Pancreas (tissue), 10 donors: ENCODE measurements at regions not wholly inside any gene's neighbourhood (a gene's known extent, or its start where the extent isn't known, plus 50 kb on each side); places are given as distances from the start of the nearest gene placed in this dataset.
A peak's percentile ranks its signal among the peaks of the same experiment; 100 is the strongest.

ENCODE experiments used
- ATAC-seq, 4 donors: fragments of 200-7000 bp; cut with Tn5 transposase; one replicate each; pipeline versions ENCODE4 v1.8.0 to v1.9.1; 2020; ENCODE audit warnings: mild to moderate bottlenecking in 4 of 4, moderate library complexity in 4 of 4
- DNase-seq, 6 donors: peaks; one replicate each; pipeline ENCODE4 v3.0.0-alpha.2; 2020
- FAIRE-seq: peaks from 2 replicates; lab custom pipeline; 2012; peaks lifted over from hg19 to GRCh38; lab: Jason Lieb, UNC
- H3K27ac ChIP-seq, 4 donors: fragments of 200-600 bp; sonication (generic); 1 replicate in 3 of 4; 2 replicates in 1 of 4; pipeline versions ENCODE4 v1.5.0 to v1.8.0; 2020
- H3K27me3 ChIP-seq, 4 donors: fragments of 200-600 bp; one replicate each; pipeline ENCODE4 v1.8.0; 2021
- H3K36me3 ChIP-seq, 3 donors: fragments of 200-600 bp; sonication (generic) in 1 of 3; one replicate each; pipeline versions ENCODE4 v1.5.0 to v1.8.0; 2020 to 2021
- H3K4me1 ChIP-seq, 3 donors: fragments of 200-600 bp; one replicate each; pipeline ENCODE4 v1.8.0; 2021
- H3K4me3 ChIP-seq, 4 donors: fragments of 200-600 bp; sonication (generic) in 2 of 4; one replicate each; pipeline versions ENCODE4 v1.5.0 to v1.8.0; 2020 to 2021
- H3K9me3 ChIP-seq, 4 donors: fragments of 200-600 bp; one replicate each; pipeline ENCODE4 v1.8.0; 2021
- WGBS, 2 donors: extraction: QIAGEN DNeasy Blood & Tissue Kit; methylation state at CpG; one replicate each; pipeline ENCODE4 v1.1.7; 2013; 5-methylcytosine and 5-hydroxymethylcytosine counted together
- intact Hi-C, 3 donors: fragments of 100-400 bp; cut with DNase I; formaldehyde crosslinking; loops; one replicate each; pipeline versions ENCODE4 v1.11.1 to v1.14.2; 2022
- TF ChIP-seq, protein P1 (sequence below), 4 donors: fragments of 200-600 bp; sonication (generic) in 3 of 4; IDR thresholded peaks; one replicate each; pipeline versions ENCODE4 v1.5.0 to v1.8.0; 2021; ENCODE audit warnings: antibody characterized with exemption in 4 of 4
- donor health status: healthy with polysubstance abuse.
- donor health status: DM: no; HTN: no; CAD: no; lungs with moderate emphysema.
- donor health status: DM: no; HTN: no; CAD: no.
- donor health status: control.
- donor health status: control.
- donor health status: Bipolar disorder and iron deficiency.
- donor health status: DM: yes; HTN: yes; CAD: no.
- donor health status: DM: no; HTN: no; CAD: no.
- donor health status: DM: no; HTN: no; CAD: no.
- donor health status: DM: yes; HTN: yes; CAD: no.

DNA sequence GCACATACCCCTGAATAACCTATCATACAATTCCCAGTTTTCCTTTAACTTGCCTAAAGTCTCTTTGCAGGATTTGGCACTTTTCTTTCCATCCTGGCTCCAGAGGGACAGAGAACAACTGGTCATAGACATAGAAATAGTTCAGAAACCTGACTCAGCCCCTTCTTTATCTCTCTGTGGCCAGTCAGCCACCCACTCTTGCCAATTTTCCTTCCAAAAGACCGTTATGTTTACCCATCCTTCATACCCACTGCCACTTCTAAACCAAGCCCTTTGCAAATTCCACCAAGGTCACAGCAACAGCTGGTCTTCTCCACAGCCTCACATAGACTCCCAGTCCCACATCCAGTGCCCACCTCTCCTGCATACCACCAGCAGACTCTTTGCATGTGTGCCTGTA lies 127.2 kb upstream of the FGGY start:
- peak overlapping the region in 1 of 4 donors; percentile 64 for H3K27ac ChIP-seq
- peaks cover 8 to 29% (median 22%) of the 10 kb centered on the region in 3 donors for H3K4me1 ChIP-seq
- TF ChIP-seq, protein P1, sequence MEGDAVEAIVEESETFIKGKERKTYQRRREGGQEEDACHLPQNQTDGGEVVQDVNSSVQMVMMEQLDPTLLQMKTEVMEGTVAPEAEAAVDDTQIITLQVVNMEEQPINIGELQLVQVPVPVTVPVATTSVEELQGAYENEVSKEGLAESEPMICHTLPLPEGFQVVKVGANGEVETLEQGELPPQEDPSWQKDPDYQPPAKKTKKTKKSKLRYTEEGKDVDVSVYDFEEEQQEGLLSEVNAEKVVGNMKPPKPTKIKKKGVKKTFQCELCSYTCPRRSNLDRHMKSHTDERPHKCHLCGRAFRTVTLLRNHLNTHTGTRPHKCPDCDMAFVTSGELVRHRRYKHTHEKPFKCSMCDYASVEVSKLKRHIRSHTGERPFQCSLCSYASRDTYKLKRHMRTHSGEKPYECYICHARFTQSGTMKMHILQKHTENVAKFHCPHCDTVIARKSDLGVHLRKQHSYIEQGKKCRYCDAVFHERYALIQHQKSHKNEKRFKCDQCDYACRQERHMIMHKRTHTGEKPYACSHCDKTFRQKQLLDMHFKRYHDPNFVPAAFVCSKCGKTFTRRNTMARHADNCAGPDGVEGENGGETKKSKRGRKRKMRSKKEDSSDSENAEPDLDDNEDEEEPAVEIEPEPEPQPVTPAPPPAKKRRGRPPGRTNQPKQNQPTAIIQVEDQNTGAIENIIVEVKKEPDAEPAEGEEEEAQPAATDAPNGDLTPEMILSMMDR (IDR thresholded peaks at IDR 0.05): no peak
- no peaks in the 10 kb centered on the region for H3K9me3 ChIP-seq
- no peak overlapping the region for H3K4me3 ChIP-seq
- FAIRE-seq: no peak
- intact Hi-C loops: no loop called here
- 6 to 14% methylated on average over 1 of the region's 1 CpG for WGBS, 2 donors
- peak in 1 of 6 donors; percentile 71 for DNase-seq
- no peaks in the 10 kb centered on the region for H3K27me3 ChIP-seq
- no peaks in the 10 kb centered on the region for H3K36me3 ChIP-seq
- ATAC-seq: peak; percentile 47 to 93 (median 89)

GRCh38 chr1:59170659-59171058 lies 126.2 kb upstream of the FGGY start:
- H3K9me3 ChIP-seq: no peaks in the 10 kb centered on the region
- H3K27ac ChIP-seq: peak overlapping the region in 3 of 4 donors; percentile 1 to 64 (median 50)
- H3K4me1 ChIP-seq: peaks cover 8 to 29% (median 22%) of the 10 kb centered on the region in 3 donors
- ATAC-seq (peak; percentile 8 to 35 (median 24)), DNase-seq (no peak), FAIRE-seq (no peak)
- intact Hi-C loops: no loop called here
- 63 to 81% methylated on average over 3 of the region's 3 CpGs for WGBS, 2 donors
- H3K36me3 ChIP-seq: no peaks in the 10 kb centered on the region
- no peaks in the 10 kb centered on the region for H3K27me3 ChIP-seq
- H3K4me3 ChIP-seq: no peak overlapping the region
- TF ChIP-seq, protein P1 (IDR thresholded peaks at IDR 0.05): no peak

DNA sequence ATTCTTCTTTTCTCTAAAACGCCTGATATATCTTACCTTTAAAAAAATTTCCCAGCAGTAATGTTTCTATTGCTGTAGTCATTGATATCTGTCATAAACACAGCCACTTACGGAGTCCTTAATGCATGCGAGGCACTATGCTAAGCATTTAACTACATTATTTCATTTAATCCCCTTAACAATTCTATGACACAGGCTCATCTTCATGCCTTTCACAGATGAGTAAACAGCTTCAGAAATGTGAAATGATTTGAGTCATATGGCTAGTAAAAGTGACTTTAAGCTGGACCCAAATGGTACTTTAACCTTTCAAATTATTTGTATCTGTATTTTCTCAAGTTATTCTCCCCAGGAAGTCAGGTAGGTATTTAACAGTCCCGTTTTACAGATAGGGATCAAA lies 125.1 kb upstream of the FGGY start:
- Histone ChIP-seq H3K27me3 (no peaks in the 10 kb centered on the region), H3K9me3 (no peaks in the 10 kb centered on the region), H3K36me3 (no peaks in the 10 kb centered on the region), H3K4me3 (no peak overlapping the region), H3K27ac (peak overlapping the region in 2 of 4 donors; percentile 10 to 64), H3K4me1 (peaks cover 8 to 29% (median 22%) of the 10 kb centered on the region in 3 donors)
- TF ChIP-seq, protein P1 (IDR thresholded peaks at IDR 0.05): no peak
- FAIRE-seq: no peak
- WGBS, 2 donors: 56 to 68% methylated on average over 4 of the region's 4 CpGs
- no peak for ATAC-seq
- DNase-seq: no peak
- intact Hi-C loops: no loop called here

- WGBS, 2 donors: 69 to 80% methylated on average over 1 of the region's 1 CpG
- no peak for DNase-seq
- intact Hi-C loops: no loop called here
- Histone ChIP-seq H3K36me3 (no peaks in the 10 kb centered on the region), H3K27ac (no peak overlapping the region), H3K4me1 (peaks cover 8 to 29% (median 22%) of the 10 kb centered on the region in 3 donors), H3K4me3 (no peak overlapping the region), H3K27me3 (no peaks in the 10 kb centered on the region), H3K9me3 (no peaks in the 10 kb centered on the region)
- TF ChIP-seq, protein P1 (IDR thresholded peaks at IDR 0.05): no peak
- ATAC-seq: no peak
- no peak for FAIRE-seq
Measured at GRCh38 chr1:59172693-59173092, 124.2 kb upstream of the FGGY start.

- DNase-seq (no peak), ATAC-seq (no peak), FAIRE-seq (no peak)
- TF ChIP-seq, protein P1 (IDR thresholded peaks at IDR 0.05): no peak
- no peaks in the 10 kb centered on the region for H3K27me3 ChIP-seq
- H3K36me3 ChIP-seq: no peaks in the 10 kb centered on the region
- H3K4me1 ChIP-seq: peaks cover 8 to 29% (median 22%) of the 10 kb centered on the region in 3 donors
- 69 to 79% methylated on average over 1 of the region's 1 CpG for WGBS, 2 donors
- no peak overlapping the region for H3K27ac ChIP-seq
- intact Hi-C loops: no loop called here
- H3K4me3 ChIP-seq: no peak overlapping the region
- no peaks in the 10 kb centered on the region for H3K9me3 ChIP-seq
Measured at GRCh38 chr1:59173721-59174120, 123.2 kb upstream of the FGGY start.
